IPS DF 19.7 (cell line): ENCODE measurements at regions not wholly inside any gene's neighbourhood (a gene's known extent, or its start where the extent isn't known, plus 50 kb on each side); places are given as distances from the start of the nearest gene placed in this dataset.
"Not testable (repeated sequence)": the region's sequence is repeated elsewhere in the genome, so short reads cannot be mapped to it uniquely, and the experiment has no call there.

Experiments
- DNase-seq: peaks from one replicate; pipeline ENCODE4 v3.0.0-alpha.2; 2013; ENCODE audit warnings: low read depth, low spot score

GRCh38 chrX:63581906-63582305 is 203.1 kb downstream of the ARHGEF9 start:
- DNase-seq, result no peak

- DNase-seq, result peak; percentile 77
Observed at GRCh38 chrX:63581398-63581797, 203.6 kb downstream of the ARHGEF9 start.

GRCh38 chrX:63576533-63576932 is 208.5 kb downstream of the ARHGEF9 start:
- DNase-seq, result no peak

- DNase-seq, result not testable (repeated sequence)
Observed at GRCh38 chrX:63575700-63576099, 209.3 kb downstream of the ARHGEF9 start.

- DNase-seq, result no peak
Observed at GRCh38 chrX:63566856-63567255, 215.7 kb upstream of the SPIN4 start.

GRCh38 chrX:63561425-63561824 is 210.3 kb upstream of the SPIN4 start:
- DNase-seq, result no peak

- peak; percentile 64 for DNase-seq
Observed at GRCh38 chrX:63560601-63561218, 209.6 kb upstream of the SPIN4 start.

- no peak for DNase-seq
Observed at GRCh38 chrX:63551856-63552255, 200.7 kb upstream of the SPIN4 start.

GRCh38 chrX:63530654-63531053 is 179.5 kb upstream of the SPIN4 start:
- no peak for DNase-seq

GRCh38 chrX:63529961-63530360 is 178.8 kb upstream of the SPIN4 start:
- no peak for DNase-seq

- DNase-seq, result no peak
Observed at GRCh38 chrX:63526863-63527262, 175.7 kb upstream of the SPIN4 start.

GRCh38 chrX:63525491-63525890 is 174.4 kb upstream of the SPIN4 start:
- DNase-seq, result no peak

- DNase-seq, result not testable (repeated sequence)
Observed at GRCh38 chrX:63519368-63519767, 168.2 kb upstream of the SPIN4 start.

- no peak for DNase-seq
Observed at GRCh38 chrX:63514569-63515080, 163.5 kb upstream of the SPIN4 start.

- no peak for DNase-seq
Observed at GRCh38 chrX:63513825-63514568, 162.9 kb upstream of the SPIN4 start.

GRCh38 chrX:63511361-63511760 is 160.2 kb upstream of the SPIN4 start:
- DNase-seq, result no peak

GRCh38 chrX:63508668-63509067 is 157.5 kb upstream of the SPIN4 start:
- DNase-seq, result no peak

GRCh38 chrX:63506320-63506719 is 155.2 kb upstream of the SPIN4 start:
- DNase-seq, result no peak

- peak; percentile 65 for DNase-seq
Observed at GRCh38 chrX:63503541-63503940, 152.4 kb upstream of the SPIN4 start.

GRCh38 chrX:63488546-63489373 is 137.6 kb upstream of the SPIN4 start:
- DNase-seq, result no peak

GRCh38 chrX:63475200-63475599 is 124.1 kb upstream of the SPIN4 start:
- no peak for DNase-seq

GRCh38 chrX:63471004-63471403 is 119.9 kb upstream of the SPIN4 start:
- no peak for DNase-seq
